SK-N-SH treated with all-trans-retinoic acid at 6 μM for 48 hours (cell line): ENCODE measurements at regions not wholly inside any gene's neighbourhood (a gene's known extent, or its start where the extent isn't known, plus 50 kb on each side); places are given as distances from the start of the nearest gene placed in this dataset.

Experiments used
- BACH2 ChIP-seq: fragments of 250-450 bp; sonication (Bioruptor Pico); IDR thresholded peaks from 2 replicates; pipeline ENCODE4 v1.9.0; 2021; ENCODE audit warnings: mild to moderate bottlenecking, borderline replicate concordance
- CREB5 ChIP-seq: fragments of 250-450 bp; sonication (Bioruptor Pico); IDR thresholded peaks from 2 replicates; pipeline ENCODE4 v1.5.1; 2020; ENCODE audit warnings: low read depth, mild to moderate bottlenecking, moderate library complexity
- ESRRG ChIP-seq: fragments of 250-450 bp; sonication (Bioruptor Pico); IDR thresholded peaks from 2 replicates; pipeline ENCODE4 v1.6.1; 2021; ENCODE audit warnings: mild to moderate bottlenecking
- GLIS3 ChIP-seq: fragments of 250-450 bp; sonication (Bioruptor Pico); IDR thresholded peaks from 2 replicates; pipeline ENCODE4 v1.5.0; 2020; ENCODE audit warnings: mild to moderate bottlenecking, moderate library complexity
- PATZ1 ChIP-seq: fragments of 250-450 bp; sonication (Bioruptor Pico); IDR thresholded peaks from 2 replicates; pipeline ENCODE4 v1.8.0; 2020; ENCODE audit warnings: mild to moderate bottlenecking, moderate library complexity, borderline replicate concordance
- PPARA ChIP-seq: fragments of 250-450 bp; sonication (Bioruptor Pico); IDR thresholded peaks from 2 replicates; pipeline ENCODE4 v1.5.0; 2020; ENCODE audit warnings: mild to moderate bottlenecking, borderline replicate concordance
- TOX ChIP-seq: fragments of 250-450 bp; sonication (Bioruptor Pico); IDR thresholded peaks from 2 replicates; pipeline ENCODE4 v1.8.0; 2021; ENCODE audit warnings: mild to moderate bottlenecking, moderate library complexity, borderline replicate concordance
- TSHZ2 ChIP-seq: fragments of 250-450 bp; sonication (Bioruptor Pico); IDR thresholded peaks from 2 replicates; pipeline ENCODE4 v1.5.0; 2020; ENCODE audit warnings: mild to moderate bottlenecking, moderate library complexity
- ZC3H10 ChIP-seq: fragments of 250-450 bp; sonication (Bioruptor Pico); IDR thresholded peaks from 2 replicates; pipeline ENCODE4 v1.5.1; 2021; ENCODE audit warnings: mild to moderate bottlenecking, moderate library complexity
- ZFP30 ChIP-seq: fragments of 450-650 bp; formaldehyde crosslinking; IDR thresholded peaks from 2 replicates; pipeline ENCODE4 v1.5.0; 2022; ENCODE audit warnings: mild to moderate bottlenecking, moderate library complexity
- ZNF8 ChIP-seq: fragments of 450-650 bp; formaldehyde crosslinking; IDR thresholded peaks from 2 replicates; pipeline ENCODE4 v1.5.0; 2020; ENCODE audit warnings: mild to moderate bottlenecking, moderate library complexity

- TF ChIP-seq ZFP30 (CRISPR knock-in tag), result no peak
- no peak for TF ChIP-seq GLIS3 (CRISPR knock-in tag)
- TF ChIP-seq CREB5 (CRISPR knock-in tag), result no peak
- no peak for TF ChIP-seq BACH2
- no peak for TF ChIP-seq ESRRG (CRISPR knock-in tag)
- no peak for TF ChIP-seq ZNF8 (CRISPR knock-in tag)
- TF ChIP-seq TSHZ2 (CRISPR knock-in tag), result no peak
- no peak for TF ChIP-seq PPARA
- no peak for TF ChIP-seq PATZ1 (CRISPR knock-in tag)
- TF ChIP-seq ZC3H10 (CRISPR knock-in tag), result no peak
- no peak for TF ChIP-seq TOX
These were observed 68.4 kb downstream of the HDGFL1 start for GRCh38 chr6:22637782-22638181.
